ENCODE measurements at regions not wholly inside any gene's neighbourhood (a gene's known extent, or its start where the extent isn't known, plus 50 kb on each side); places are given as distances from the start of the nearest gene placed in this dataset.

GRCh38 chr17:34203018-34203638, 52.0 kb upstream of the CCL2 start:
- no peak for DNase-seq

GRCh38 chr17:34204402-34204801, 50.7 kb upstream of the CCL2 start:
- DNase-seq, result no peak

Data from CD4-positive, alpha-beta T cell treated with Interleukin-6 for 4 hours (primary cell).